ENCODE measurements at regions not wholly inside any gene's neighbourhood (a gene's known extent, or its start where the extent isn't known, plus 50 kb on each side); places are given as distances from the start of the nearest gene placed in this dataset.

GRCh38 chr9:96031916-96032534, 156.5 kb downstream of the ERCC6L2 start:
- DNase-seq, result no peak

- DNase-seq, result no peak
These were observed 155.9 kb downstream of the ERCC6L2 start for GRCh38 chr9:96031366-96031824.

GRCh38 chr9:96029722-96030530, 154.4 kb downstream of the ERCC6L2 start:
- no peak for DNase-seq

- DNase-seq, result no peak
These were observed 152.0 kb downstream of the ERCC6L2 start for GRCh38 chr9:96027251-96028131.

GRCh38 chr9:96026655-96027213, 151.2 kb downstream of the ERCC6L2 start:
- DNase-seq, result no peak

GRCh38 chr9:96025995-96026602, 150.6 kb downstream of the ERCC6L2 start:
- no peak for DNase-seq

- no peak for DNase-seq
These were observed 148.0 kb downstream of the ERCC6L2 start for GRCh38 chr9:96023486-96023885.

- DNase-seq, result no peak
These were observed 147.1 kb downstream of the ERCC6L2 start for GRCh38 chr9:96022445-96023051.

GRCh38 chr9:96021551-96022444, 146.3 kb downstream of the ERCC6L2 start:
- no peak for DNase-seq

- DNase-seq, result no peak
These were observed 145.5 kb downstream of the ERCC6L2 start for GRCh38 chr9:96020792-96021550.

- DNase-seq, result no peak
These were observed 144.9 kb downstream of the ERCC6L2 start for GRCh38 chr9:96020300-96020791.

All from effector CD4-positive, alpha-beta T cell (primary cell).